Mammary epithelial cell (primary cell): ENCODE measurements at regions not wholly inside any gene's neighbourhood (a gene's known extent, or its start where the extent isn't known, plus 50 kb on each side); places are given as distances from the start of the nearest gene placed in this dataset.

Source experiments
- CTCF ChIP-seq, 2 donors: IDR thresholded peaks in 1 of 2; conservative IDR thresholded peaks in 1 of 2; 2 replicates each; pipeline ENCODE4 v1.5.1; 2011 to 2012; ENCODE audit warnings: inconsistent platforms in 2 of 2, low read length in 2 of 2, mild to moderate bottlenecking in 2 of 2, control low read depth in 1 of 2, low read depth in 1 of 2; ENCODE audit not compliant: insufficient read depth in 1 of 2; ENCODE audit errors: extremely low read depth in 1 of 2
- EZH2 ChIP-seq: IDR thresholded peaks from 2 replicates; pipeline ENCODE4 v1.6.1; 2012; ENCODE audit warnings: low read length, inconsistent platforms, borderline replicate concordance

DNA sequence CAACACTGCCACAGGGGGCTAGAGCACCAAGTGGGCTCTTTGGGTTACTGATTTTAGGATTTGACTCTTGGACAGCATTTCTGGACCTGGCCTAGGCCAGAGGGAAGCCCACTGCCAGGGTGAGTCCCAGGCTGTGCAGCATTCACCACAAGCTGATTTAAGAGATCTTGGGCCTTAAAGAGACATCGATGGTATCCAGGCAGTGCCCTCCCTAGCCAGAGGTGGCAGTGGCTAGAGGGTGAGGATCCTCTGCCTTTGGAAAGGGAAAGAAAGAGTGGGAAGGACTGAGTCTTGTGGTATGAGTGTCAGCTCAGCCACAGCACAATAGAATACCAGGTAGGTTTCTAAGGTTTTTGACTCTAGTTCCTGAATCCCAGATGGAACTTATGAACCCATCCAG lies 613.9 kb downstream of the FAT4 start:
- no peak for TF ChIP-seq CTCF (conservative IDR thresholded peaks at IDR 0.05 in 1 of 2, IDR thresholded peaks at IDR 0.05 in 1 of 2; ENCODE audit: extremely low read depth in 1 of 2, insufficient read depth in 1 of 2, low read depth in 1 of 2, low read length in 2 of 2)
- no peak for TF ChIP-seq EZH2
